A549 (cell line): ENCODE measurements at regions not wholly inside any gene's neighbourhood (a gene's known extent, or its start where the extent isn't known, plus 50 kb on each side); places are given as distances from the start of the nearest gene placed in this dataset.

Experiments used
- ATAC-seq, 2 experiments: fragments of 200-7000 bp in 1 of 2; fragments of >200 bp in 1 of 2; cut with Nextera tagmentation in 1 of 2; cut with Tn5 transposase in 1 of 2; 3 replicates each; pipeline versions ENCODE4 v1.8.0 to v1.9.1; 2018 to 2020; ENCODE audit warnings: mild to moderate bottlenecking in 1 of 2, moderate library complexity in 1 of 2
- CTCF ChIA-PET: fragments of 300-600 bp; sonication (Branson Sonifier 250); formaldehyde crosslinking; extraction: SDS; loops from one replicate; lab custom pipeline; 2021; ENCODE audit warnings: antibody characterized with exemption, inconsistent platforms; lab: Yijun Ruan, JAX
- POLR2A ChIA-PET: fragments of 350-600 bp; formaldehyde crosslinking; extraction: SDS; loops from one replicate; lab custom pipeline; 2021; ENCODE audit warnings: antibody characterized with exemption, inconsistent platforms; lab: Yijun Ruan, JAX
- DNase-seq, 2 experiments: peaks; one replicate each; pipeline versions ENCODE4 v3.0.0 to v3.0.0-alpha.2; 2011 to 2016; ENCODE audit warnings: low read depth in 1 of 2, low spot score in 1 of 2
- FAIRE-seq: peaks from 2 replicates; lab custom pipeline; 2011; peaks lifted over from hg19 to GRCh38; lab: Jason Lieb, UNC
- H3K27ac ChIP-seq, 2 experiments: fragments of >200 bp; sonication (Bioruptor Twin); formaldehyde crosslinking; 3 replicates each; pipeline ENCODE4 v1.5.1; 2016 to 2017
- H3K4me1 ChIP-seq: fragments of >200 bp; sonication (Bioruptor Twin); formaldehyde crosslinking; 3 replicates; pipeline ENCODE4 v1.6.1; 2016
- H3K4me2 ChIP-seq: fragments of >200 bp; sonication (Bioruptor Twin); formaldehyde crosslinking; 3 replicates; pipeline ENCODE4 v1.6.1; 2016
- H3K4me3 ChIP-seq: fragments of >200 bp; sonication (Bioruptor Twin); formaldehyde crosslinking; 3 replicates; pipeline ENCODE4 v1.5.1; 2016
- H3K9me3 ChIP-seq: fragments of >200 bp; sonication (Bioruptor Twin); formaldehyde crosslinking; 3 replicates; pipeline ENCODE4 v1.6.1; 2016
- ATOH8 ChIP-seq: fragments of 250-450 bp; sonication (Bioruptor Pico); IDR thresholded peaks from 2 replicates; pipeline ENCODE4 v1.5.0; 2020; ENCODE audit warnings: low read depth, mild to moderate bottlenecking, moderate library complexity
- BCL3 ChIP-seq: fragments of >200 bp; sonication (Bioruptor Twin); formaldehyde crosslinking; IDR thresholded peaks from 3 replicates; pipeline ENCODE4 v1.6.1; 2016
- CBX8 ChIP-seq: fragments of 200-600 bp; sonication (generic); IDR thresholded peaks from 2 replicates; pipeline ENCODE4 v1.6.1; 2016
- EHF ChIP-seq: fragments of 250-450 bp; sonication (Bioruptor Pico); IDR thresholded peaks from 2 replicates; pipeline ENCODE4 v1.5.0; 2020; ENCODE audit warnings: mild to moderate bottlenecking
- EP300 ChIP-seq, 2 experiments: fragments of >200 bp; sonication (Bioruptor Twin); formaldehyde crosslinking; IDR thresholded peaks; 2 replicates in 1 of 2; 3 replicates in 1 of 2; pipeline ENCODE4 v1.6.1; 2016 to 2017
- FOXS1 ChIP-seq: fragments of 250-450 bp; sonication (Bioruptor Pico); IDR thresholded peaks from 2 replicates; pipeline ENCODE4 v1.5.0; 2020; ENCODE audit warnings: mild to moderate bottlenecking, moderate library complexity
- GATA3 ChIP-seq: IDR thresholded peaks from 2 replicates; pipeline ENCODE4 v1.6.1; 2012; ENCODE audit warnings: borderline replicate concordance
- HDAC2 ChIP-seq: fragments of 200-600 bp; sonication (generic); IDR thresholded peaks from 2 replicates; pipeline ENCODE4 v1.6.1; 2016
- HMGXB4 ChIP-seq: fragments of 250-450 bp; sonication (Bioruptor Pico); IDR thresholded peaks from 2 replicates; pipeline ENCODE4 v1.5.0; 2021; ENCODE audit warnings: mild to moderate bottlenecking, moderate library complexity, borderline replicate concordance
- HOXA7 ChIP-seq: fragments of 250-450 bp; sonication (Bioruptor Pico); IDR thresholded peaks from 2 replicates; pipeline ENCODE4 v1.5.0; 2020; ENCODE audit warnings: mild to moderate bottlenecking, moderate library complexity
- HOXB13 ChIP-seq: fragments of 250-450 bp; sonication (Bioruptor Pico); IDR thresholded peaks from 2 replicates; pipeline ENCODE4 v1.5.0; 2020; ENCODE audit warnings: low read depth, mild to moderate bottlenecking, moderate library complexity
- JUN ChIP-seq, 2 experiments: fragments of >200 bp; sonication (Bioruptor Twin); formaldehyde crosslinking; IDR thresholded peaks; 2 replicates in 1 of 2; 3 replicates in 1 of 2; pipeline ENCODE4 v1.6.1; 2016 to 2017
- JUNB ChIP-seq: fragments of >200 bp; sonication (Bioruptor Twin); formaldehyde crosslinking; IDR thresholded peaks from 2 replicates; pipeline ENCODE4 v1.6.1; 2016
- KDM5A ChIP-seq: fragments of 200-600 bp; sonication (generic); IDR thresholded peaks from 2 replicates; pipeline ENCODE4 v1.6.1; 2016; ENCODE audit warnings: antibody characterized with exemption, mild to moderate bottlenecking
- NPAS2 ChIP-seq: fragments of 250-450 bp; sonication (Bioruptor Pico); IDR thresholded peaks from 2 replicates; pipeline ENCODE4 v1.8.0; 2022; ENCODE audit warnings: mild to moderate bottlenecking, moderate library complexity, borderline replicate concordance
- NR3C1 ChIP-seq: fragments of >200 bp; sonication (Bioruptor Twin); formaldehyde crosslinking; IDR thresholded peaks from 3 replicates; pipeline ENCODE4 v1.6.1; 2017
- PBX3 ChIP-seq: IDR thresholded peaks from 2 replicates; pipeline ENCODE4 v1.6.1; 2012
- PHF8 ChIP-seq: fragments of 200-600 bp; sonication (generic); IDR thresholded peaks from 2 replicates; pipeline ENCODE4 v1.6.1; 2016; ENCODE audit warnings: low read depth, mild to moderate bottlenecking, antibody characterized with exemption, moderate library complexity, borderline replicate concordance
- REST ChIP-seq: fragments of 200-600 bp; sonication (generic); IDR thresholded peaks from 2 replicates; pipeline ENCODE4 v1.6.1; 2016; ENCODE audit warnings: antibody characterized with exemption, mild to moderate bottlenecking, moderate library complexity
- RNF2 ChIP-seq: fragments of 200-600 bp; sonication (generic); IDR thresholded peaks from 2 replicates; pipeline ENCODE4 v1.6.1; 2016; ENCODE audit warnings: low read depth, mild to moderate bottlenecking, antibody characterized with exemption, moderate library complexity, borderline replicate concordance
- SREBF2 ChIP-seq: fragments of 450-650 bp; IDR thresholded peaks from 2 replicates; pipeline ENCODE4 v1.6.1; 2014; ENCODE audit warnings: mild to moderate bottlenecking, moderate library complexity
- TFCP2L1 ChIP-seq: fragments of 250-450 bp; sonication (Bioruptor Pico); IDR thresholded peaks from 2 replicates; pipeline ENCODE4 v1.5.0; 2021; ENCODE audit warnings: mild to moderate bottlenecking
- TP53 ChIP-seq: fragments of 250-450 bp; sonication (Bioruptor Pico); IDR thresholded peaks from 2 replicates; pipeline ENCODE4 v1.5.0; 2021; ENCODE audit warnings: mild to moderate bottlenecking, moderate library complexity
- ZC3H11A ChIP-seq: fragments of 450-650 bp; IDR thresholded peaks from 2 replicates; pipeline ENCODE4 v1.6.1; 2014; ENCODE audit warnings: antibody characterized with exemption, mild to moderate bottlenecking
- ZNF302 ChIP-seq: fragments of 250-450 bp; sonication (Bioruptor Pico); IDR thresholded peaks from 2 replicates; pipeline ENCODE4 v1.9.0; 2021; ENCODE audit warnings: inconsistent platforms, mild to moderate bottlenecking, moderate library complexity
- WGBS: methylation state at CpG from one replicate; pipeline ENCODE4 v1.1.6; 2017; ENCODE audit errors: missing lambda C conversion rate; 5-methylcytosine and 5-hydroxymethylcytosine counted together

GRCh38 chr11:2083411-2083810 is 55.8 kb downstream of the IGF2 start:
- no peaks in the 10 kb centered on the region for H3K4me1 ChIP-seq
- H3K27ac ChIP-seq, result no peak overlapping the region
- H3K9me3 ChIP-seq, result peaks cover 19% of the 10 kb centered on the region
- DNase-seq (no peak), ATAC-seq (no peak), FAIRE-seq (no peak)
- no peak for TF ChIP-seq TFCP2L1 (CRISPR knock-in tag)
- TF ChIP-seq PHF8, result no peak
- no peak for TF ChIP-seq ATOH8
- no peak for TF ChIP-seq NR3C1
- no peak for TF ChIP-seq ZC3H11A
- TF ChIP-seq RNF2, result no peak
- no peak for TF ChIP-seq HDAC2
- TF ChIP-seq HMGXB4, result no peak
- TF ChIP-seq KDM5A, result no peak
- no peak for TF ChIP-seq HOXA7 (CRISPR knock-in tag)
- no peak for TF ChIP-seq SREBF2
- CTCF ChIA-PET, result no interaction called here
- no peak overlapping the region for H3K4me2 ChIP-seq
- H3K4me3 ChIP-seq, result no peak overlapping the region
- 86% methylated on average over 16 of the region's 17 CpGs for WGBS
- POLR2A ChIA-PET, result no interaction called here

GRCh38 chr11:2077061-2077802 is 62.0 kb downstream of the IGF2 start:
- ChIA-PET CTCF (interaction anchor here (1.0 to 4.4 kb wide), 3 partner anchors 11 to 74 kb away, joined by 3 to 22 read pairs (median 3); no protein-coding TSS in a partner anchor), POLR2A (interaction anchor here (0.6 to 1.0 kb wide), 4 partner anchors 12 to 66 kb away, joined by 3 to 4 read pairs (median 3); no protein-coding TSS in a partner anchor)
- FAIRE-seq, result peak; percentile 88
- Histone ChIP-seq H3K9me3 (no peaks in the 10 kb centered on the region), H3K27ac (peak overlapping the region; percentile 65 to 72), H3K4me3 (no peak overlapping the region), H3K4me1 (peaks cover 20% of the 10 kb centered on the region), H3K4me2 (peak overlapping the region; percentile 55)
- WGBS, result 11% methylated on average over 6 of the region's 6 CpGs
- peak; percentile 51 to 88 for DNase-seq
- ATAC-seq, result peak; percentile 87 to 94
- TF ChIP-seq HOXB13 (no peak), FOXS1 (CRISPR knock-in tag) (0 out of 2 replicates have a peak, but pooled peaks have one; percentile 17), NPAS2 (CRISPR knock-in tag) (no peak), JUN (IDR thresholded peaks at IDR 0.05) (0 out of 5 replicates have a peak, but pooled peaks of 1 of the 2 experiments have one; percentile 33), PBX3 (0 out of 2 replicates have a peak, but pooled peaks have one; percentile 7), CBX8 (no peak), REST (no peak), JUNB (peak; percentile 66), GATA3 (peak; percentile 90; the same call in 1 of the 2 replicates), PHF8 (no peak), EHF (CRISPR knock-in tag) (no peak), BCL3 (no peak), HMGXB4 (no peak), HOXA7 (CRISPR knock-in tag) (no peak), TP53 (CRISPR knock-in tag) (no peak), KDM5A (no peak), EP300 (IDR thresholded peaks at IDR 0.05) (peak in 1 of 2 experiments; percentile 18; a peak in 1 of 5 replicates), ZNF302 (no peak)
